Trophoblast cell (in vitro differentiated cells and primary cell): ENCODE measurements at regions not wholly inside any gene's neighbourhood (a gene's known extent, or its start where the extent isn't known, plus 50 kb on each side); places are given as distances from the start of the nearest gene placed in this dataset.

Experiments
- DNase-seq, 2 donors: peaks; one replicate each; pipeline ENCODE4 v3.0.0-alpha.2; 2016
- H2AFZ ChIP-seq: 2 replicates; pipeline ENCODE4 v1.6.1; 2013; ENCODE audit warnings: low read length, moderate library complexity, mild to moderate bottlenecking; ENCODE audit not compliant: insufficient read depth, poor library complexity
- H2AK5ac ChIP-seq: 2 replicates; pipeline ENCODE4 v1.6.1; 2013; ENCODE audit warnings: mild to moderate bottlenecking, low read length
- H2BK120ac ChIP-seq: 2 replicates; pipeline ENCODE4 v1.6.1; 2013; ENCODE audit warnings: low read length, mild to moderate bottlenecking, moderate library complexity; ENCODE audit not compliant: insufficient read depth, poor library complexity
- H2BK12ac ChIP-seq: 2 replicates; pipeline ENCODE4 v1.6.1; 2013; ENCODE audit warnings: mild to moderate bottlenecking, low read length, moderate library complexity
- H2BK5ac ChIP-seq: 2 replicates; pipeline ENCODE4 v1.6.1; 2013; ENCODE audit warnings: low read length, low read depth, moderate library complexity, mild to moderate bottlenecking; ENCODE audit not compliant: poor library complexity
- H3K14ac ChIP-seq: 2 replicates; pipeline ENCODE4 v1.6.1; 2013; ENCODE audit warnings: mild to moderate bottlenecking, low read length
- H3K18ac ChIP-seq: 2 replicates; pipeline ENCODE4 v1.6.1; 2013; ENCODE audit warnings: mild to moderate bottlenecking, low read length
- H3K23ac ChIP-seq: 2 replicates; pipeline ENCODE4 v1.6.1; 2013; ENCODE audit warnings: low read length
- H3K27ac ChIP-seq: 2 replicates; pipeline ENCODE4 v1.5.1; 2013; ENCODE audit warnings: low read depth, mild to moderate bottlenecking, inconsistent platforms, low read length, moderate library complexity
- H3K27me3 ChIP-seq: 2 replicates; pipeline ENCODE4 v1.6.1; 2013; ENCODE audit warnings: inconsistent platforms, mild to moderate bottlenecking, low read length, moderate library complexity; ENCODE audit not compliant: insufficient read depth
- H3K36me3 ChIP-seq, 2 experiments: 1 replicate in 1 of 2; 2 replicates in 1 of 2; pipeline ENCODE4 v1.6.1; 2013; ENCODE audit warnings: low read length in 2 of 2, mild to moderate bottlenecking in 2 of 2, moderate library complexity in 1 of 2; ENCODE audit not compliant: insufficient read depth in 2 of 2, control insufficient read depth in 1 of 2
- H3K4ac ChIP-seq: 2 replicates; pipeline ENCODE4 v1.6.1; 2013; ENCODE audit warnings: low read depth, mild to moderate bottlenecking, low read length, moderate library complexity
- H3K4me1 ChIP-seq, 2 experiments: 1 replicate in 1 of 2; 2 replicates in 1 of 2; pipeline ENCODE4 v1.6.1; 2013; ENCODE audit warnings: low read length in 2 of 2, mild to moderate bottlenecking in 2 of 2, moderate library complexity in 1 of 2; ENCODE audit not compliant: insufficient read depth in 2 of 2, control insufficient read depth in 1 of 2
- H3K4me2 ChIP-seq: 2 replicates; pipeline ENCODE4 v1.6.1; 2013; ENCODE audit warnings: inconsistent platforms, mild to moderate bottlenecking, low read length, moderate library complexity
- H3K4me3 ChIP-seq: 2 replicates; pipeline ENCODE4 v1.5.1; 2013; ENCODE audit warnings: mild to moderate bottlenecking, low read depth, low read length, inconsistent platforms
- H3K79me1 ChIP-seq: one replicate; pipeline ENCODE4 v1.6.1; 2013; ENCODE audit warnings: low read length
- H3K79me2 ChIP-seq: 2 replicates; pipeline ENCODE4 v1.6.1; 2013; ENCODE audit warnings: low read length, mild to moderate bottlenecking; ENCODE audit not compliant: control insufficient read depth, insufficient read depth, poor library complexity
- H3K9ac ChIP-seq: 2 replicates; pipeline ENCODE4 v1.6.1; 2013; ENCODE audit warnings: mild to moderate bottlenecking, low read length
- H3K9me3 ChIP-seq: 2 replicates; pipeline ENCODE4 v1.6.1; 2013; ENCODE audit warnings: low read depth, mild to moderate bottlenecking, control low read depth, inconsistent platforms, low read length; ENCODE audit not compliant: insufficient read depth
- H4K12ac ChIP-seq: 2 replicates; pipeline ENCODE4 v1.6.1; 2013; ENCODE audit warnings: low read depth, mild to moderate bottlenecking, low read length, moderate library complexity
- H4K8ac ChIP-seq: 2 replicates; pipeline ENCODE4 v1.6.1; 2013; ENCODE audit warnings: low read depth, mild to moderate bottlenecking, low read length, moderate library complexity
- H4K91ac ChIP-seq: one replicate; pipeline ENCODE4 v1.6.1; 2013; ENCODE audit warnings: low read depth, mild to moderate bottlenecking, low read length, moderate library complexity
- WGBS: extraction: QIAGEN DNeasy Blood & Tissue Kit; methylation state at CpG from one replicate; pipeline ENCODE4 v1.1.7; 2013; ENCODE audit warnings: missing lambda C conversion rate; ENCODE audit not compliant: insufficient read length, insufficient coverage; ENCODE audit errors: extremely low coverage; 5-methylcytosine and 5-hydroxymethylcytosine counted together

DNA sequence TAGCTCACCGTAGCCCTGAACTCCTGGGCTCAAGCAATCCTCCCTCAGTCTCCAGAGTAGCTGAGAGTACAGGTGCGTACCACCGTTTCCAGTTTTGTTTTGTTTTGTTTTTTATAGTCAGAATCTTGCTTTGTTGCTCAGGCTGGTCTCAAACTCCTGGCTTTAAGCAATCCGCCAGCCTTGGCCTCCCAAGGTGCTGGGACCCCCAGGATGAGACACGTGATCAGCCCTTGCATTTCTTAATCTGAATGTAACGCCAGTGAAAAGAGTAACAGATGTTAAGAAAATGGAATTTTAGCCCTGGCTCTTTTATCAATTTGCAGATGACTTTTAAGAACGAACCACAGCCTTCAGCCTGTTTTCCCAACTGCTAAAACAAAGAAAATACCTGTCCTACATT is 451.3 kb downstream of the SHQ1 start:
- Histone ChIP-seq H3K79me1 (no peaks in the 10 kb centered on the region), H2BK12ac (no peak overlapping the region), H3K79me2 (peaks cover 10% of the 10 kb centered on the region), H3K4me3 (no peak overlapping the region), H3K23ac (no peak overlapping the region), H2AK5ac (no peak overlapping the region), H2AFZ (no peak overlapping the region), H3K27ac (no peak overlapping the region), H3K18ac (no peak overlapping the region), H2BK120ac (no peak overlapping the region), H3K9me3 (no peaks in the 10 kb centered on the region), H3K4me2 (no peak overlapping the region), H4K12ac (no peak overlapping the region), H3K4me1 (no peaks in the 10 kb centered on the region), H2BK5ac (no peak overlapping the region), H3K4ac (peak overlapping the region; percentile 71), H4K8ac (no peak overlapping the region), H3K14ac (no peak overlapping the region), H3K9ac (no peak overlapping the region), H4K91ac (no peak overlapping the region), H3K36me3 (no peaks in the 10 kb centered on the region), H3K27me3 (no peaks in the 10 kb centered on the region)
- no CpG with 5 or more reads among the region's 7 CpGs for WGBS
- no peak for DNase-seq

DNA sequence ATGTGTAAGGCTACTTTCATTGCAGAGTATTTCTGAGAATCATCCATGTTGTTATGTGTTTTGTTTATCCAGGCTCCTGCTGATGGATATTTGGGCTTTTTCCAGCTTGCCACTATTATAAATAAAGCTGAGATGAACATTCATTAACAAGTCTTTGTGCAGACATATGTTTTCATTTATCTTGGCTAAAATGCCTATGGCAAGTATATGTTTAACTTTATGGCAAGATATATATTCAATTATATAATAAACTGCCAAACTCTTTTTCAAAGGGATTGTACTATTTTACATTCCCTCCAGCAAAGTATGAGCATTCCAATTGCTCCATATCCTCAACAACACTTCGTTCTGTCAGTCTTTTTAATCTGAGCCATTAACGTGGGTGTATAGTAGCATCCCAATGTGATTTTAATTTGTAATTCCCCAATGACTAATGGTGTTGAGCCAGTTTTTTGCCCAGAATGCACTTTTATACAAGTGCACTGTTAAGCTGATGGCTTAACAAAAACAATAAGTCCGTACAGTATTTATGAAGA is 452.4 kb downstream of the SHQ1 start:
- no peak overlapping the region for H3K4me3 ChIP-seq
- H3K14ac ChIP-seq: no peak overlapping the region
- H4K8ac ChIP-seq: no peak overlapping the region
- H3K18ac ChIP-seq: no peak overlapping the region
- H2BK12ac ChIP-seq: no peak overlapping the region
- WGBS: no CpG with 5 or more reads among the region's 3 CpGs
- no peak overlapping the region for H3K9ac ChIP-seq
- H3K4me1 ChIP-seq: no peaks in the 10 kb centered on the region
- no peak overlapping the region for H3K27ac ChIP-seq
- H3K23ac ChIP-seq: no peak overlapping the region
- no peak overlapping the region for H2BK5ac ChIP-seq
- H3K36me3 ChIP-seq: no peaks in the 10 kb centered on the region
- H3K79me1 ChIP-seq: no peaks in the 10 kb centered on the region
- no peak overlapping the region for H3K4me2 ChIP-seq
- H3K27me3 ChIP-seq: no peaks in the 10 kb centered on the region
- H2BK120ac ChIP-seq: no peak overlapping the region
- no peak overlapping the region for H3K4ac ChIP-seq
- H4K12ac ChIP-seq: no peak overlapping the region
- H4K91ac ChIP-seq: no peak overlapping the region
- peaks cover 6% of the 10 kb centered on the region for H3K79me2 ChIP-seq
- H3K9me3 ChIP-seq: no peaks in the 10 kb centered on the region
- H2AK5ac ChIP-seq: no peak overlapping the region
- no peak overlapping the region for H2AFZ ChIP-seq
- no peak for DNase-seq

DNA sequence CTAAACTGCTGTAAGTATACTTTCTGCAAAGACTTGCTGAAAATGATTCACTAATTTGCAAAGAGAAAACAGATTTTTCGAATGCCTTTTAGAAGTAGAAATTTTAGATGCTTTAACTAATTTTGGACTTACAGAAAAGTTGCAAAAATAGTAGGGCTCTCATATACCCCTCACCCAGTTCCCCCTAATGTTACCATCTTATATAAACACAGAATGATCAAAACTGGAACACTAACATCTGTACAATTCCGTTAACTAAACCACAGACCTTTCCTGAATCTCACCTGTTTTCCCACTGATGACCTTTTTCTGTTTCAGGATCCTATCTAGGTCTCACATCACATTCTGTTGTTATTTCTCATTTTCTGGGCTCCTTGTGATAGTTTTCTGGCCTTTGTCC is 454.8 kb downstream of the SHQ1 start:
- Histone ChIP-seq H3K18ac (no peak overlapping the region), H3K9me3 (no peaks in the 10 kb centered on the region), H3K14ac (no peak overlapping the region), H3K36me3 (no peaks in the 10 kb centered on the region), H3K4me2 (no peak overlapping the region), H4K12ac (no peak overlapping the region), H3K4me1 (no peaks in the 10 kb centered on the region), H3K4me3 (no peak overlapping the region), H3K4ac (peak overlapping the region; percentile 6), H2AK5ac (no peak overlapping the region), H3K27me3 (no peaks in the 10 kb centered on the region), H4K8ac (no peak overlapping the region), H3K9ac (no peak overlapping the region), H3K79me1 (no peaks in the 10 kb centered on the region), H2BK12ac (no peak overlapping the region), H2BK120ac (no peak overlapping the region), H3K27ac (no peak overlapping the region), H2AFZ (no peak overlapping the region), H3K23ac (no peak overlapping the region), H2BK5ac (no peak overlapping the region), H4K91ac (no peak overlapping the region), H3K79me2 (peaks cover 6% of the 10 kb centered on the region)
- peak in 1 of 2 donors; percentile 21 for DNase-seq
- WGBS: no CpG with 5 or more reads among the region's 2 CpGs

DNA sequence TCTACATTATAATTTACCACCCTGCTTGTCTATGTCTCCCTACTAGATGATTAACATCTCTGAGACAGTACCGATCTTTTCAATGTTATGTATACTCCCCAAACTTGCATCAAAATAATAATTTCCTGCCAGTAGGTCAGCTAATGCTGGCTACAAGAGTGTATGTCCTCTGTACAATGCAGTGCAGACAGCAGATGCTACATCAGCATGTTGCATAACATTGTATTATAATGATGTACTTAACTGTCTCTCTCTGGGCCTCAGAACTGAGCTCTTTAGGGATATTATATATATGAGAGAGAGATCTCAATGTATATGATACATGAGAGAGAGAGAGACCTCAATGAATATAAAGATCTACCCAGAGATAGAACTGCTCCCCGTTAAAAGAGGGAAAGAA is 456.6 kb downstream of the SHQ1 start:
- no peak for DNase-seq
- H3K27me3 ChIP-seq: no peaks in the 10 kb centered on the region
- H3K4me3 ChIP-seq: no peak overlapping the region
- no peak overlapping the region for H3K18ac ChIP-seq
- no peak overlapping the region for H3K4me2 ChIP-seq
- no peaks in the 10 kb centered on the region for H3K9me3 ChIP-seq
- H3K27ac ChIP-seq: no peak overlapping the region
- no peak overlapping the region for H2BK5ac ChIP-seq
- no CpG with 5 or more reads among the region's 2 CpGs for WGBS
- H3K4ac ChIP-seq: no peak overlapping the region
- H3K23ac ChIP-seq: no peak overlapping the region
- no peak overlapping the region for H2AK5ac ChIP-seq
- H2AFZ ChIP-seq: no peak overlapping the region
- H3K79me2 ChIP-seq: peaks cover 5% of the 10 kb centered on the region
- H3K36me3 ChIP-seq: no peaks in the 10 kb centered on the region
- no peak overlapping the region for H4K8ac ChIP-seq
- no peak overlapping the region for H3K14ac ChIP-seq
- no peak overlapping the region for H2BK12ac ChIP-seq
- no peaks in the 10 kb centered on the region for H3K79me1 ChIP-seq
- H4K91ac ChIP-seq: no peak overlapping the region
- no peak overlapping the region for H2BK120ac ChIP-seq
- no peak overlapping the region for H4K12ac ChIP-seq
- no peak overlapping the region for H3K9ac ChIP-seq
- no peaks in the 10 kb centered on the region for H3K4me1 ChIP-seq
